ENCODE measurements at regions not wholly inside any gene's neighbourhood (a gene's known extent, or its start where the extent isn't known, plus 50 kb on each side); places are given as distances from the start of the nearest gene placed in this dataset.
"Not testable (repeated sequence)": the region's sequence is repeated elsewhere in the genome, so short reads cannot be mapped to it uniquely, and the experiment has no call there.

GRCh38 chr10:38396178-38396954 is 302.2 kb downstream of the ZNF37A start:
- H3K36me3 Mint-ChIP-seq, DNase-seq, H3K4me1 Mint-ChIP-seq, H3K4me3 Mint-ChIP-seq, H3K9me3 Mint-ChIP-seq, H3K27me3 Mint-ChIP-seq: not testable (repeated sequence)
- peak in 1 of 2 donors; percentile 44 for ATAC-seq (replicated peaks)
- peak overlapping the region; percentile 33 for H3K27ac Mint-ChIP-seq

- not testable (repeated sequence) for DNase-seq; H3K9me3 Mint-ChIP-seq; ATAC-seq (replicated peaks); H3K4me1 Mint-ChIP-seq; H3K36me3 Mint-ChIP-seq; H3K27me3 Mint-ChIP-seq
- H3K27ac Mint-ChIP-seq = peak overlapping the region; percentile 75
- peak overlapping the region in 1 of 2 donors; percentile 99 for H3K4me3 Mint-ChIP-seq
These were observed 307.4 kb downstream of the ZNF37A start for GRCh38 chr10:38401565-38401964.

- H3K9me3 Mint-ChIP-seq, H3K27me3 Mint-ChIP-seq, H3K4me1 Mint-ChIP-seq, H3K36me3 Mint-ChIP-seq: not testable (repeated sequence)
- ATAC-seq (replicated peaks) (peak; percentile 97 to 99), DNase-seq (peak; percentile 91)
- peak overlapping the region; percentile 99 for H3K27ac Mint-ChIP-seq
- peak overlapping the region; percentile 95 to 99 for H3K4me3 Mint-ChIP-seq
These were observed 308.6 kb downstream of the ZNF37A start for GRCh38 chr10:38402442-38403346.

GRCh38 chr10:38403347-38404117 is 309.4 kb downstream of the ZNF37A start:
- not testable (repeated sequence) for H3K4me1 Mint-ChIP-seq; H3K36me3 Mint-ChIP-seq; H3K27me3 Mint-ChIP-seq; ATAC-seq (replicated peaks); DNase-seq; H3K9me3 Mint-ChIP-seq
- Mint-ChIP-seq H3K4me3 (peak overlapping the region; percentile 85 to 90), H3K27ac (peak overlapping the region; percentile 98)

GRCh38 chr10:38423634-38424033 is 329.5 kb downstream of the ZNF37A start:
- H3K4me1 Mint-ChIP-seq; H3K4me3 Mint-ChIP-seq; DNase-seq; ATAC-seq (replicated peaks); H3K9me3 Mint-ChIP-seq; H3K27me3 Mint-ChIP-seq; H3K27ac Mint-ChIP-seq: not testable (repeated sequence)
- H3K36me3 Mint-ChIP-seq = peaks cover 25 to 35% of the 10 kb centered on the region in 2 donors

GRCh38 chr10:38430242-38430641 is 336.1 kb downstream of the ZNF37A start:
- DNase-seq; H3K27me3 Mint-ChIP-seq; H3K27ac Mint-ChIP-seq; H3K4me1 Mint-ChIP-seq; H3K9me3 Mint-ChIP-seq; H3K4me3 Mint-ChIP-seq; ATAC-seq (replicated peaks): not testable (repeated sequence)
- peaks cover 25 to 27% of the 10 kb centered on the region in 2 donors for H3K36me3 Mint-ChIP-seq

GRCh38 chr10:38437359-38437758 is 343.2 kb downstream of the ZNF37A start:
- H3K27ac Mint-ChIP-seq; ATAC-seq (replicated peaks); DNase-seq; H3K4me1 Mint-ChIP-seq; H3K27me3 Mint-ChIP-seq; H3K4me3 Mint-ChIP-seq; H3K9me3 Mint-ChIP-seq: not testable (repeated sequence)
- peaks cover 25 to 30% of the 10 kb centered on the region in 2 donors for H3K36me3 Mint-ChIP-seq

- H3K9me3 Mint-ChIP-seq; ATAC-seq (replicated peaks); H3K4me3 Mint-ChIP-seq; H3K4me1 Mint-ChIP-seq; H3K27me3 Mint-ChIP-seq; DNase-seq: not testable (repeated sequence)
- Mint-ChIP-seq H3K36me3 (peaks cover 53 to 58% of the 10 kb centered on the region in 2 donors), H3K27ac (peak overlapping the region; percentile 73)
These were observed 354.6 kb downstream of the ZNF37A start for GRCh38 chr10:38448614-38449355.

- not testable (repeated sequence) for H3K4me1 Mint-ChIP-seq; H3K27ac Mint-ChIP-seq; H3K4me3 Mint-ChIP-seq; H3K27me3 Mint-ChIP-seq; ATAC-seq (replicated peaks); DNase-seq; H3K9me3 Mint-ChIP-seq
- peaks cover 53 to 63% of the 10 kb centered on the region in 2 donors for H3K36me3 Mint-ChIP-seq
These were observed 355.5 kb downstream of the ZNF37A start for GRCh38 chr10:38449618-38450017.

GRCh38 chr10:38450372-38451057 is 356.4 kb downstream of the ZNF37A start:
- H3K4me3 Mint-ChIP-seq; ATAC-seq (replicated peaks); H3K27ac Mint-ChIP-seq; H3K9me3 Mint-ChIP-seq; DNase-seq; H3K4me1 Mint-ChIP-seq; H3K27me3 Mint-ChIP-seq: not testable (repeated sequence)
- peaks cover 55 to 63% of the 10 kb centered on the region in 2 donors for H3K36me3 Mint-ChIP-seq

GRCh38 chr10:38451306-38451967 is 357.3 kb downstream of the ZNF37A start:
- DNase-seq; H3K4me3 Mint-ChIP-seq; ATAC-seq (replicated peaks); H3K4me1 Mint-ChIP-seq; H3K27ac Mint-ChIP-seq; H3K27me3 Mint-ChIP-seq; H3K9me3 Mint-ChIP-seq: not testable (repeated sequence)
- H3K36me3 Mint-ChIP-seq = peaks cover 53 to 58% of the 10 kb centered on the region in 2 donors
